PC-9 (cell line): ENCODE measurements at regions not wholly inside any gene's neighbourhood (a gene's known extent, or its start where the extent isn't known, plus 50 kb on each side); places are given as distances from the start of the nearest gene placed in this dataset.

ENCODE experiments used
- BruUV-seq: library from RNA; stranded (reverse); fragments of 400-500 nt; replicated peaks from 2 replicates; lab custom pipeline; 2021; lab: Mats Ljungman, UMichigan
- CTCF ChIA-PET: fragments of 300-600 bp; sonication (Branson Sonifier 250); formaldehyde crosslinking; loops from one replicate; lab custom pipeline; 2022; ENCODE audit warnings: antibody characterized with exemption; lab: Charles Lee
- POLR2A ChIA-PET: fragments of 300-600 bp; sonication (Branson Sonifier 250); formaldehyde crosslinking; loops from one replicate; lab custom pipeline; 2022; ENCODE audit warnings: antibody characterized with exemption; ENCODE audit not compliant: unreplicated experiment; lab: Charles Lee
- DNase-seq, 2 experiments: peaks; one replicate each; pipeline versions ENCODE4 v3.0.0 to v3.0.0-alpha.2; 2015 to 2022; ENCODE audit warnings: mixed read lengths in 1 of 2
- H2AFZ ChIP-seq: fragments of 200-600 bp; sonication (generic); 2 replicates; pipeline ENCODE4 v1.8.1; 2017; ENCODE audit warnings: antibody characterized with exemption
- H3F3A ChIP-seq: fragments of 200-600 bp; sonication (generic); 2 replicates; pipeline ENCODE4 v1.8.1; 2017; ENCODE audit warnings: antibody characterized with exemption, mild to moderate bottlenecking, low read depth; ENCODE audit not compliant: insufficient read depth
- H3K27ac ChIP-seq: fragments of 200-600 bp; sonication (generic); 2 replicates; pipeline ENCODE4 v1.6.1; 2016; ENCODE audit warnings: mixed run types
- H3K27me3 ChIP-seq: fragments of 200-600 bp; sonication (generic); 2 replicates; pipeline ENCODE4 v1.6.1; 2016; ENCODE audit warnings: low read depth, mixed run types; ENCODE audit not compliant: insufficient read depth
- H3K36me3 ChIP-seq: fragments of 200-600 bp; sonication (generic); 2 replicates; pipeline ENCODE4 v1.6.1; 2016; ENCODE audit warnings: low read depth, mixed run types
- H3K4me1 ChIP-seq: fragments of 200-600 bp; sonication (generic); replicated peaks from 2 replicates; pipeline ENCODE4 v1.6.1; 2016; ENCODE audit warnings: mixed run types; ENCODE audit not compliant: insufficient read depth
- H3K4me2 ChIP-seq: fragments of 200-600 bp; sonication (generic); 2 replicates; pipeline ENCODE4 v1.6.1; 2017; ENCODE audit warnings: mixed run types
- H3K4me3 ChIP-seq: fragments of 200-600 bp; sonication (generic); 2 replicates; pipeline ENCODE4 v1.6.1; 2016; ENCODE audit warnings: mixed run types
- H3K79me2 ChIP-seq: fragments of 200-600 bp; sonication (generic); 2 replicates; pipeline ENCODE4 v1.6.1; 2017; ENCODE audit warnings: low read depth, mixed run types
- H3K9me2 ChIP-seq: fragments of 200-600 bp; sonication (generic); 2 replicates; pipeline ENCODE4 v1.8.1; 2017; ENCODE audit warnings: mild to moderate bottlenecking; ENCODE audit not compliant: insufficient read depth
- H3K9me3 ChIP-seq: fragments of 200-600 bp; sonication (generic); 2 replicates; pipeline ENCODE4 v1.8.1; 2016; ENCODE audit warnings: low read depth; ENCODE audit not compliant: insufficient read depth
- H4K20me1 ChIP-seq: fragments of 200-600 bp; sonication (generic); 2 replicates; pipeline ENCODE4 v1.8.1; 2017; ENCODE audit not compliant: insufficient read depth
- EZH2 ChIP-seq: fragments of 200-600 bp; sonication (generic); IDR thresholded peaks from 2 replicates; pipeline ENCODE4 v1.8.0; 2017; ENCODE audit warnings: antibody characterized with exemption, low read depth
- intact Hi-C: fragments of 100-400 bp; cut with micrococcal nuclease; formaldehyde crosslinking; loops from one replicate; pipeline ENCODE4 v1.10.0; 2022; ENCODE audit not compliant: unreplicated experiment
- TF ChIP-seq, protein P1 (sequence below): fragments of 200-600 bp; sonication (generic); conservative IDR thresholded peaks from 2 replicates; pipeline ENCODE4 v1.6.1; 2017; ENCODE audit warnings: mixed run types, antibody characterized with exemption, mild to moderate bottlenecking, moderate library complexity

DNA sequence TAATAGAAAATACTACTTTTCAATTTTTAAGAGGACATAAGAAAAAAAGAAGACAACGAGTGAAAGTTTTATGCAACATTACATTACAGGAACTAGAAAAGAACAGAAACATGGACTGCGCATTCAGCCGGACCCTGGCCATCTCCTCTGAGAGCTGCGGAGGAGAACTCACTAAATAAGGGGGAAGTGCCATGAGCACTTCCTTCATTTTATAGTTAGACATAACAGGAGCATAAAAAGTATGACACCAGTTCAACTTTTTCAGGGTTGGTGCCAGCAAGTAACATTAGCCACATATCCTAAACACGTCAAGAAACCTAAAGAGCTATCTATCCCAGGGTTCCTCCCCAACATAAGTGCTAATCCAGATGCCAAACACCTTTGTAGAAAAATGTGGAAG is 78.0 kb upstream of the SERTAD2 start:
- Histone ChIP-seq H3K9me2 (no peaks in the 10 kb centered on the region), H3K4me3 (no peak overlapping the region), H3K36me3 (no peaks in the 10 kb centered on the region), H3K27me3 (no peaks in the 10 kb centered on the region), H3K4me2 (no peak overlapping the region), H3K79me2 (no peaks in the 10 kb centered on the region), H2AFZ (no peak overlapping the region), H4K20me1 (no peaks in the 10 kb centered on the region), H3K9me3 (no peaks in the 10 kb centered on the region), H3F3A (no peaks in the 10 kb centered on the region), H3K27ac (no peak overlapping the region), H3K4me1 (0 out of 2 replicates have a peak, but pooled peaks cover 4% of the 10 kb centered on the region)
- BruUV-seq: no TSS peak
- TF ChIP-seq, protein P1, sequence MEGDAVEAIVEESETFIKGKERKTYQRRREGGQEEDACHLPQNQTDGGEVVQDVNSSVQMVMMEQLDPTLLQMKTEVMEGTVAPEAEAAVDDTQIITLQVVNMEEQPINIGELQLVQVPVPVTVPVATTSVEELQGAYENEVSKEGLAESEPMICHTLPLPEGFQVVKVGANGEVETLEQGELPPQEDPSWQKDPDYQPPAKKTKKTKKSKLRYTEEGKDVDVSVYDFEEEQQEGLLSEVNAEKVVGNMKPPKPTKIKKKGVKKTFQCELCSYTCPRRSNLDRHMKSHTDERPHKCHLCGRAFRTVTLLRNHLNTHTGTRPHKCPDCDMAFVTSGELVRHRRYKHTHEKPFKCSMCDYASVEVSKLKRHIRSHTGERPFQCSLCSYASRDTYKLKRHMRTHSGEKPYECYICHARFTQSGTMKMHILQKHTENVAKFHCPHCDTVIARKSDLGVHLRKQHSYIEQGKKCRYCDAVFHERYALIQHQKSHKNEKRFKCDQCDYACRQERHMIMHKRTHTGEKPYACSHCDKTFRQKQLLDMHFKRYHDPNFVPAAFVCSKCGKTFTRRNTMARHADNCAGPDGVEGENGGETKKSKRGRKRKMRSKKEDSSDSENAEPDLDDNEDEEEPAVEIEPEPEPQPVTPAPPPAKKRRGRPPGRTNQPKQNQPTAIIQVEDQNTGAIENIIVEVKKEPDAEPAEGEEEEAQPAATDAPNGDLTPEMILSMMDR: no peak
- intact Hi-C loops: no loop called here
- DNase-seq: no peak
- CTCF ChIA-PET: no interaction called here
- POLR2A ChIA-PET: no interaction called here

DNA sequence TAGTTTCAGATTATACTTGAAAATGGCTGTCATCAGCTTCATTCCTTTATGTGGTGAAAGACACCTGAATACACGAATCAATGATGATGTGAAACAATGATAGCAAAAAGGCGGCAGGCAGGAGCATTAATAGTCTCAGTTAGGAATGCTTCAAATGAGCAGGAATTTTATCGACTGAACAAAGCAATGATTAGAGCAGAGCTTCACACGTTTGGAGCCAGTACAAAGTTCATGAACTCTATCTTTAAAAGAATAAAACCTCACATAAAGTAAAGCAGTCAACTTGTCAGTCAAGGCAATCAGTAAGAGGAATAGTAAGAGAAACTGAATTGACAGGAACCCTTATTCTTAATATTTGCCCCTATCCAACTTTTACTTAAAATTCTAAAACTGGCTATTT is 78.4 kb upstream of the SERTAD2 start:
- Histone ChIP-seq H4K20me1 (no peaks in the 10 kb centered on the region), H3F3A (no peaks in the 10 kb centered on the region), H3K4me1 (0 out of 2 replicates have a peak, but pooled peaks cover 4% of the 10 kb centered on the region), H3K9me3 (no peaks in the 10 kb centered on the region), H3K27me3 (no peaks in the 10 kb centered on the region), H3K4me3 (no peak overlapping the region), H3K79me2 (no peaks in the 10 kb centered on the region), H3K9me2 (no peaks in the 10 kb centered on the region), H3K36me3 (no peaks in the 10 kb centered on the region), H3K27ac (no peak overlapping the region), H2AFZ (no peak overlapping the region), H3K4me2 (no peak overlapping the region)
- ChIA-PET POLR2A (no interaction called here), CTCF (no interaction called here)
- no peak for TF ChIP-seq EZH2
- TF ChIP-seq, protein P1: no peak
- no peak for DNase-seq
- no TSS peak for BruUV-seq
- intact Hi-C loops: no loop called here

DNA sequence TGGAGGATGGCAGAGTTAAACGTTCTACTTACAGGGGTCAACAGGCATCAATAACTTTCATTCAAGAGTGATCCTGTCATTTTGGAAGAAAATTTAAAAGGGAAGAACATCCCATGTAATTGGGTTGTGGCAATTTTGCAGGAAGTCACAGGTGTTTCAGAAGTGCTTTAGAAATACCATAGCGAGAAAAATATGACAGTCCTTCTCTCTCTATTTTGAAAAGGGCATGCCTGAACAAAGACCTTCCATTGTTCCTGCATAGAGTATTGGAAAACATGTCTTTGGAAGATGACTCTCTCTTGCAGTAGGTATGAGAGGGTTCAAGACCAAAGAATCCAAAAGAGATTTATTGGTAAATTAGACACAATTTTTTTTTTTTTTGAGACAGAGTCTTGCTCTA is 81.8 kb upstream of the SERTAD2 start:
- H3K4me1 ChIP-seq: no peaks in the 10 kb centered on the region
- peaks cover 10% of the 10 kb centered on the region; the same call in 1 of the 2 replicates for H3F3A ChIP-seq
- no peaks in the 10 kb centered on the region for H3K36me3 ChIP-seq
- ChIA-PET CTCF (no interaction called here), POLR2A (no interaction called here)
- H3K27me3 ChIP-seq: no peaks in the 10 kb centered on the region
- no peaks in the 10 kb centered on the region for H3K79me2 ChIP-seq
- TF ChIP-seq, protein P1: no peak
- no peak for TF ChIP-seq EZH2
- H3K9me3 ChIP-seq: no peaks in the 10 kb centered on the region
- H3K27ac ChIP-seq: no peak overlapping the region
- no peaks in the 10 kb centered on the region for H4K20me1 ChIP-seq
- no peak overlapping the region for H3K4me3 ChIP-seq
- no peak overlapping the region for H3K4me2 ChIP-seq
- H3K9me2 ChIP-seq: no peaks in the 10 kb centered on the region
- DNase-seq: no peak
- H2AFZ ChIP-seq: no peak overlapping the region
- intact Hi-C loops: no loop called here
- BruUV-seq: no TSS peak
